Cardiac muscle cell (in vitro differentiated cells and primary cell): ENCODE measurements at regions not wholly inside any gene's neighbourhood (a gene's known extent, or its start where the extent isn't known, plus 50 kb on each side); places are given as distances from the start of the nearest gene placed in this dataset.
A peak's percentile ranks its signal among the peaks of the same experiment; 100 is the strongest.

Experiments used
- DNase-seq, 2 donors: peaks; one replicate each; pipeline versions ENCODE4 v3.0.0 to v3.0.0-alpha.2; 2010 to 2017; ENCODE audit warnings: low read depth in 1 of 2, low spot score in 1 of 2
- H3K27ac ChIP-seq: fragments of 200-600 bp; sonication (generic); 2 replicates; pipeline ENCODE4 v1.5.1; 2016
- H3K27me3 ChIP-seq: fragments of 200-600 bp; sonication (generic); 2 replicates; pipeline ENCODE4 v1.6.0; 2016; ENCODE audit warnings: control low read depth
- H3K36me3 ChIP-seq: fragments of 200-600 bp; sonication (generic); 2 replicates; pipeline ENCODE4 v1.5.1; 2016; ENCODE audit warnings: control low read depth
- H3K4me1 ChIP-seq: fragments of 200-600 bp; sonication (generic); 2 replicates; pipeline ENCODE4 v1.8.1; 2017; ENCODE audit warnings: low read depth, mild to moderate bottlenecking, mixed run types
- H3K4me3 ChIP-seq: fragments of 200-600 bp; sonication (generic); 2 replicates; pipeline ENCODE4 v1.5.1; 2016; ENCODE audit warnings: mild to moderate bottlenecking
- H3K9me3 ChIP-seq: fragments of 200-600 bp; sonication (generic); 2 replicates; pipeline ENCODE4 v1.5.1; 2017; ENCODE audit warnings: low read depth, mild to moderate bottlenecking, control low read depth
- TF ChIP-seq, protein P1 (sequence below): IDR thresholded peaks from 2 replicates; pipeline ENCODE4 v1.5.1; 2012; ENCODE audit warnings: low read depth, mild to moderate bottlenecking, low read length

GRCh38 chr14:49527221-49527620 lies 59.0 kb downstream of the RPS29 start:
- no peaks in the 10 kb centered on the region for H3K4me1 ChIP-seq
- H3K4me3 ChIP-seq: no peak overlapping the region
- H3K27me3 ChIP-seq: no peaks in the 10 kb centered on the region
- no peak overlapping the region for H3K27ac ChIP-seq
- H3K36me3 ChIP-seq: no peaks in the 10 kb centered on the region
- no peaks in the 10 kb centered on the region for H3K9me3 ChIP-seq
- TF ChIP-seq, protein P1, sequence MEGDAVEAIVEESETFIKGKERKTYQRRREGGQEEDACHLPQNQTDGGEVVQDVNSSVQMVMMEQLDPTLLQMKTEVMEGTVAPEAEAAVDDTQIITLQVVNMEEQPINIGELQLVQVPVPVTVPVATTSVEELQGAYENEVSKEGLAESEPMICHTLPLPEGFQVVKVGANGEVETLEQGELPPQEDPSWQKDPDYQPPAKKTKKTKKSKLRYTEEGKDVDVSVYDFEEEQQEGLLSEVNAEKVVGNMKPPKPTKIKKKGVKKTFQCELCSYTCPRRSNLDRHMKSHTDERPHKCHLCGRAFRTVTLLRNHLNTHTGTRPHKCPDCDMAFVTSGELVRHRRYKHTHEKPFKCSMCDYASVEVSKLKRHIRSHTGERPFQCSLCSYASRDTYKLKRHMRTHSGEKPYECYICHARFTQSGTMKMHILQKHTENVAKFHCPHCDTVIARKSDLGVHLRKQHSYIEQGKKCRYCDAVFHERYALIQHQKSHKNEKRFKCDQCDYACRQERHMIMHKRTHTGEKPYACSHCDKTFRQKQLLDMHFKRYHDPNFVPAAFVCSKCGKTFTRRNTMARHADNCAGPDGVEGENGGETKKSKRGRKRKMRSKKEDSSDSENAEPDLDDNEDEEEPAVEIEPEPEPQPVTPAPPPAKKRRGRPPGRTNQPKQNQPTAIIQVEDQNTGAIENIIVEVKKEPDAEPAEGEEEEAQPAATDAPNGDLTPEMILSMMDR: no peak
- peak in 1 of 2 donors; percentile 20 for DNase-seq

- Histone ChIP-seq H3K36me3 (no peaks in the 10 kb centered on the region), H3K9me3 (no peaks in the 10 kb centered on the region), H3K27me3 (no peaks in the 10 kb centered on the region), H3K4me1 (no peaks in the 10 kb centered on the region), H3K4me3 (no peak overlapping the region), H3K27ac (no peak overlapping the region)
- DNase-seq: no peak
- TF ChIP-seq, protein P1: no peak
Observed at GRCh38 chr14:49526101-49526500, 60.1 kb downstream of the RPS29 start.

DNA sequence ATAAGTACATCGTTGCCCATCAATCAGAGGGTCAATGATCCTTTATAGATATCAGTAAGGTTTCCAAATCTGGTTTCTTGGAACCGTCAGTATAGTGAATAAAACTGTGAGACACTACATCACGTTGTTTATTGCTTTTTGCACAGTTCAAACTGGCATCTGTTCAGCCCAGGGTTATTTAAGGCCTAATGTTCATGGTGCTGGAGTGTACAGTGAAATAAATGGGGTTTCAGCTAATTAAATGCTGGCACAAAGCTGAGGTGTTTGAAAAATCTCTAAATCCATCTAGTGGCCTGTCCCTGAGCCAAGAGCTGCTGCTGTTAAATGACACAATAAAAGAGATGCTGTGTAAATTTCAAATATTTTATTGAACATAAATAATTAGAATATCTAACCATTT lies 69.9 kb downstream of the RPS29 start:
- no peaks in the 10 kb centered on the region for H3K27me3 ChIP-seq
- H3K36me3 ChIP-seq: no peaks in the 10 kb centered on the region
- DNase-seq: no peak
- no peak overlapping the region for H3K27ac ChIP-seq
- H3K9me3 ChIP-seq: no peaks in the 10 kb centered on the region
- TF ChIP-seq, protein P1: no peak
- H3K4me1 ChIP-seq: no peaks in the 10 kb centered on the region
- H3K4me3 ChIP-seq: no peak overlapping the region

DNA sequence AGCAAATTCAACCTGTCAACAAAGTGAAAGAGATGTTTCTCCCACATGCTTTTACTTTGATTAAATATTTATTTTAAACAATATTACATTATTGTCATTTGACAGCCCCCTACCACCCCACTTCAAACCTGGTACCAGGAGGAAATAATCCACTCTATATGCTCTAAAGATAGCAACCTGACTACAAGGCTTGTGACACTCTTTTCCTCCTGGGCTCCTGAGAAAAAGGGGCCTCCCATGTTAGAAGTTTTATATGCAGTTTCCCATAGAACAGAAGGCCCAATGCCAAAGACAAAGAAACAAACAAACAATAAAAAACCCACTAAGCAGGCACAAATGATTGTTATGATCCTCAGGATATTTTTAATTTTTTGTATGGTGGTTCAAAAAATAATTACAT lies 73.6 kb downstream of the RPS29 start:
- no peak overlapping the region for H3K4me3 ChIP-seq
- TF ChIP-seq, protein P1: no peak
- H3K9me3 ChIP-seq: no peaks in the 10 kb centered on the region
- H3K36me3 ChIP-seq: no peaks in the 10 kb centered on the region
- no peak overlapping the region for H3K27ac ChIP-seq
- no peaks in the 10 kb centered on the region for H3K27me3 ChIP-seq
- DNase-seq: no peak
- H3K4me1 ChIP-seq: no peaks in the 10 kb centered on the region

- Histone ChIP-seq H3K4me3 (no peak overlapping the region), H3K9me3 (no peaks in the 10 kb centered on the region), H3K27ac (no peak overlapping the region), H3K27me3 (no peaks in the 10 kb centered on the region), H3K4me1 (no peaks in the 10 kb centered on the region), H3K36me3 (no peaks in the 10 kb centered on the region)
- TF ChIP-seq, protein P1: no peak
- peak in 1 of 2 donors; percentile 34 for DNase-seq
Observed at GRCh38 chr14:49512147-49512551, 74.0 kb downstream of the RPS29 start.

DNA sequence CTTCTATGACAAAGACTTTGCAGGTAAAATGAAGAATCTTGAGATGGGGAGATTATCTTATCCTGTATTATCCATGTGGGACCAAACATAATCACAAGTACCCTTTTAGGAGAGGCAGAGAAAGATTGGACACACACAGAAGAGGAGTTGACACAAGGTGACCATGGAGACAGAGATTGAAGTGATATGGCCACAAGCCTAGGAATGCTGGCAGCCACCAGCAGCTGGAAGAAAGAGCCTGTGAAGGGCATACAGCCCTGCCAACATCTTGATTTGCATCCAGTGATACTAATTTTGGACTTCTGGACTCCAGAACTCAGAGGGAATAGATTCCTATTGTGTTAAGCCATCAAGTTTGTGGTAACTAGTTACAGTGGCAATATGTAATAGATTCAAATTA lies 78.1 kb downstream of the RPS29 start:
- H3K4me1 ChIP-seq: no peaks in the 10 kb centered on the region
- no peaks in the 10 kb centered on the region for H3K9me3 ChIP-seq
- no peaks in the 10 kb centered on the region for H3K27me3 ChIP-seq
- no peak overlapping the region for H3K27ac ChIP-seq
- H3K36me3 ChIP-seq: no peaks in the 10 kb centered on the region
- no peak overlapping the region for H3K4me3 ChIP-seq
- TF ChIP-seq, protein P1: no peak
- no peak for DNase-seq
